ENCODE measurements at regions not wholly inside any gene's neighbourhood (a gene's known extent, or its start where the extent isn't known, plus 50 kb on each side); places are given as distances from the start of the nearest gene placed in this dataset.
"Not testable (repeated sequence)": the region's sequence is repeated elsewhere in the genome, so short reads cannot be mapped to it uniquely, and the experiment has no call there.

DNA sequence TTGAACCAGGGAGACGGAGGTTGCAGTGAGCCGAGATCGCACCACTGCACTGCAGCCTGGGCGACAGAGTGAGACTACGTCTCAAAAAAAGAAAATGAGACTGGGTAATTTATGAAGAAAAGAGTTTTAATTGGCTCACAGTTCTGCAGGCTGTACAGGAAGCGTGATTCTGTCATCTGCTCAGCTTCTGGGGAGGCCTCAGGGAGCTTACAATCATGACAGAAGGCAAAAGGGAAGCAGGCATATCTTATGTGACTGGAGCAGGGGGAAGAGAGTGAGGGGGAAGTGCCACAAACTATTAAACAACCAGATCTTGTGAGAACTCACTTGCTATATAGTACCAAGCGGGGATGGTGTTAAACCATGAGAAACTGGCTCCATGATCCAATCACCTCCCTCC is 1476.2 kb upstream of the DEFB115 start:
- H3K27ac Mint-ChIP-seq; H3K4me3 Mint-ChIP-seq; H3K27me3 Mint-ChIP-seq; H3K4me1 Mint-ChIP-seq (ENCODE audit: low read depth); DNase-seq; intact Hi-C loops (cut with micrococcal nuclease); H3K36me3 Mint-ChIP-seq; POLR2A ChIA-PET; CTCF ChIA-PET: not testable (repeated sequence)
- peaks cover 23% of the 10 kb centered on the region for H3K9me3 Mint-ChIP-seq

DNA sequence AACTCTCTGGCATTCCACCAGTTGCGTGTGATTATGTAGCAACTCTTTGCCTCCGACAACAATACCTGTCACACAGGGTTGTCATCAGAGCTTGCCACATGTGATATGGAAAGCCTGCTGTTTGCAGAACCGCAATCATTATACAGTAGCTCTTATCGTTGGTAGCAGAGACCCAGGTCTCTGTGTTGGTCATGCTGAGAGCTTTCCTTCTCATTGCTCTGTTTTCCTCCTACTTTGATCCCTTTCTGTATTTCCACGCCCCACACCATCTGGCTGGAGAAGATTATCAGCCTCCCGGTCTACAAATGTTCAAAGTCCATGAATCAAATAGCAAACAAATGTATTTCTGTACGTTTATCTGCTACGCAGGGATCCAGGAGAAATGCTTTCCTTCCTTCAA is 1475.6 kb upstream of the DEFB115 start:
- intact Hi-C loops (cut with micrococcal nuclease); H3K27me3 Mint-ChIP-seq; H3K27ac Mint-ChIP-seq; H3K36me3 Mint-ChIP-seq; DNase-seq; H3K4me1 Mint-ChIP-seq (ENCODE audit: low read depth); H3K4me3 Mint-ChIP-seq; POLR2A ChIA-PET; CTCF ChIA-PET: not testable (repeated sequence)
- H3K9me3 Mint-ChIP-seq: peaks cover 23% of the 10 kb centered on the region

DNA sequence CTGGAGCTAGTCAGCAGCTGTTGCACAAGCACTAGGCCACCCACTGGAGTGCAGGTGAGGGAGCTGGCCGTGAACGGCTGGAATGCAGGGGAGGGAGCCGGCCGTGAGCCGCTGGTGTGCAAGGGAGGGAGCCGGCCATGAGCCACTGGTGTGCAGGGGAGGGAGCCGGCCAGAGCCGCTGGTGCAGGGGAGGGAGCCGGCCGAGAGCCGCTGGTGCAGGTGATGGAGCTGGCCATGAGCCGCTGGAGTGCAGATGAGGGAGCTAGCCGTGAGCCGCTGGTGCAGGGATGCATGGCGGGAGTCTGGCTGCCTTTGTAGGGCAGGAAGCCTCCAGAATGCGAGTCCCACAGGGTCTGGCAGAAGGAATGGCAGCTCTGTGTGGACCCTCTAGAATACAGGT is 1470.0 kb upstream of the DEFB115 start:
- H3K4me1 Mint-ChIP-seq (ENCODE audit: low read depth); H3K36me3 Mint-ChIP-seq; H3K4me3 Mint-ChIP-seq; H3K27ac Mint-ChIP-seq; intact Hi-C loops (cut with micrococcal nuclease); POLR2A ChIA-PET; DNase-seq; CTCF ChIA-PET; H3K27me3 Mint-ChIP-seq: not testable (repeated sequence)
- H3K9me3 Mint-ChIP-seq: peaks cover 23% of the 10 kb centered on the region

- no peak overlapping the region for H3K27ac Mint-ChIP-seq
- H3K27me3 Mint-ChIP-seq: peaks cover 2% of the 10 kb centered on the region
- H3K4me1 Mint-ChIP-seq (ENCODE audit: low read depth): peaks cover 4% of the 10 kb centered on the region
- H3K4me3 Mint-ChIP-seq: no peak overlapping the region
- intact Hi-C loops (cut with micrococcal nuclease): no loop called here
- CTCF ChIA-PET: no interaction called here
- peaks cover 28% of the 10 kb centered on the region for H3K9me3 Mint-ChIP-seq
- no peaks in the 10 kb centered on the region for H3K36me3 Mint-ChIP-seq
- POLR2A ChIA-PET: no interaction called here
- no peak for DNase-seq
Measured at GRCh38 chr20:29790510-29790909, 1467.0 kb upstream of the DEFB115 start.

DNA sequence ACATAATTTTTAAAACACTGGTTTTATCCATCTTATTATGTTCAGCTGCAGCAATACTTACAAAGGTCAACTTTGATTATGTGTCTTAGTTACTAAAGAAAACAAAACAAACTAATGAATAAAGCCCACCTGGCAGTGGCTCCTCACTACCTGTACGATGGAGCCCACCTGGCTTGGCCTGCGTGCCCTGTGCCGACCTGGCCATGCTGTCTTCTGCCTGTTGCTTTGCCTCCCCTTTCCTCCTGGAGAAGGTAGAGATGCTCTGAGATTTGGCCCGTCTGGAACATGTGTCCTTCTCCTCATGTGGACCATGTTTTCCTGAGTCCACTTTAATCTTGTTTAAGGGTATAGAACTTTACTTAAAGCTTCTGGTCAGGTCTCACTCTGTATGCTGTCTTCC is 1426.0 kb upstream of the DEFB115 start:
- H3K36me3 Mint-ChIP-seq; H3K27ac Mint-ChIP-seq; H3K27me3 Mint-ChIP-seq; CTCF ChIA-PET; H3K4me1 Mint-ChIP-seq (ENCODE audit: low read depth); H3K9me3 Mint-ChIP-seq; DNase-seq; intact Hi-C loops (cut with micrococcal nuclease); H3K4me3 Mint-ChIP-seq; POLR2A ChIA-PET: not testable (repeated sequence)

- H3K27ac Mint-ChIP-seq; H3K4me3 Mint-ChIP-seq; H3K9me3 Mint-ChIP-seq; CTCF ChIA-PET; H3K36me3 Mint-ChIP-seq; H3K4me1 Mint-ChIP-seq (ENCODE audit: low read depth); DNase-seq; H3K27me3 Mint-ChIP-seq; intact Hi-C loops (cut with micrococcal nuclease); POLR2A ChIA-PET: not testable (repeated sequence)
Measured at GRCh38 chr20:29868014-29868413, 1389.5 kb upstream of the DEFB115 start.

- intact Hi-C loops (cut with micrococcal nuclease); CTCF ChIA-PET; DNase-seq; H3K9me3 Mint-ChIP-seq; H3K36me3 Mint-ChIP-seq; H3K27me3 Mint-ChIP-seq; H3K4me3 Mint-ChIP-seq; H3K27ac Mint-ChIP-seq; H3K4me1 Mint-ChIP-seq (ENCODE audit: low read depth); POLR2A ChIA-PET: not testable (repeated sequence)
Measured at GRCh38 chr20:29868688-29869087, 1388.8 kb upstream of the DEFB115 start.

DNA sequence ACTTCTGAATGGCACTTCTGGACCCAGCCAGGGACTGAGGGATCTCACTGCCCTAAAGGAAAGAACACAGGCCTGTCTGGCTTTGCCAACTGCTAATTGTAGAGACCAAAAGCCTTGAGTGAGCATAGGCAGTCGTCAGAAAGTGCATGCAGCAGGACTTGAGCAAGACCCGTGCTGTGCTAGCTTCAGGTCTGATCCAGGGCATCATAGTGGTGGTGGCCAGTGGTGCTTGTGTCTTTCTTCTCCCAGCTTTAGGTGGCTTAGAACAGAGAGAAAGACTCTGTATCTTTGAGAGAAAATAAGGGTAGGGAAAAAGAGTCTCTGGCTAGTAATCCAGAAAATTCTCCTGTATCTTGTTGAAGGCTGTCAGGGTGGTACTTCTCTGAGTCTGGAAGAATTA is 1385.6 kb upstream of the DEFB115 start:
- DNase-seq; POLR2A ChIA-PET; H3K36me3 Mint-ChIP-seq; H3K27ac Mint-ChIP-seq; CTCF ChIA-PET; intact Hi-C loops (cut with micrococcal nuclease); H3K4me3 Mint-ChIP-seq; H3K4me1 Mint-ChIP-seq (ENCODE audit: low read depth); H3K27me3 Mint-ChIP-seq: not testable (repeated sequence)
- H3K9me3 Mint-ChIP-seq: peaks cover 23% of the 10 kb centered on the region

DNA sequence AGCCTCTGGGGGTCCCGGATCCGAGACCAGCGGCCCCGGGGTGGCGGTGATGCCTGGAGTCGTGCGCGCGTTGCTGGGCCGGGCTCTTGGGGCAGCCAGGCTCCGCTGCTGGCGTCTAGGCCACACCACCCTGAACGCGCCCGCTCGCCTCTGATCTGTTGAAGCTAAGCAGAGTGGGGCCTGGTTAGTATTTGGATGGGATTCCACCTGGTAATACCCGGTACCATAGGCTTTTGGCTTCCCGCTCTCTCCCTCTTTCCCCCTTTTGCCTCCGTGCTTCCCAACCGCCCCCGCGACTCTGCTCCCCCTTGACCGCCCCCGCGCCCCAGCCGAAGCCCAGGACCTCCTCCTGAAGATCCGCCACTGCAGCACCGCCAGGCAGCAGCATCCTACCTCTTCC is 1383.5 kb upstream of the DEFB115 start:
- Mint-ChIP-seq H3K27ac (no peak overlapping the region), H3K9me3 (peaks cover 31% of the 10 kb centered on the region), H3K36me3 (peaks cover 1% of the 10 kb centered on the region), H3K4me3 (no peak overlapping the region), H3K4me1 (ENCODE audit: low read depth) (no peaks in the 10 kb centered on the region), H3K27me3 (no peaks in the 10 kb centered on the region)
- DNase-seq: peak; percentile 43
- ChIA-PET POLR2A (no interaction called here), CTCF (no interaction called here)
- intact Hi-C loops (cut with micrococcal nuclease): no loop called here

- ChIA-PET POLR2A (no interaction called here), CTCF (no interaction called here)
- no peaks in the 10 kb centered on the region for H3K4me1 Mint-ChIP-seq (ENCODE audit: low read depth)
- H3K27me3 Mint-ChIP-seq: no peaks in the 10 kb centered on the region
- peaks cover 32% of the 10 kb centered on the region for H3K9me3 Mint-ChIP-seq
- DNase-seq: no peak
- H3K27ac Mint-ChIP-seq: no peak overlapping the region
- H3K36me3 Mint-ChIP-seq: peaks cover 1% of the 10 kb centered on the region
- intact Hi-C loops (cut with micrococcal nuclease): no loop called here
- no peak overlapping the region for H3K4me3 Mint-ChIP-seq
Measured at GRCh38 chr20:29874476-29875202, 1382.8 kb upstream of the DEFB115 start.

GRCh38 chr20:29875321-29876083 is 1382.0 kb upstream of the DEFB115 start:
- H3K9me3 Mint-ChIP-seq: peaks cover 31% of the 10 kb centered on the region
- H3K36me3 Mint-ChIP-seq; H3K4me3 Mint-ChIP-seq; H3K4me1 Mint-ChIP-seq (ENCODE audit: low read depth); H3K27ac Mint-ChIP-seq; CTCF ChIA-PET; DNase-seq; intact Hi-C loops (cut with micrococcal nuclease); H3K27me3 Mint-ChIP-seq; POLR2A ChIA-PET: not testable (repeated sequence)

- H3K4me3 Mint-ChIP-seq; DNase-seq; H3K27me3 Mint-ChIP-seq; CTCF ChIA-PET; POLR2A ChIA-PET; H3K27ac Mint-ChIP-seq; H3K4me1 Mint-ChIP-seq (ENCODE audit: low read depth); H3K36me3 Mint-ChIP-seq; intact Hi-C loops (cut with micrococcal nuclease): not testable (repeated sequence)
- H3K9me3 Mint-ChIP-seq: peaks cover 33% of the 10 kb centered on the region
Measured at GRCh38 chr20:29876084-29876910, 1381.2 kb upstream of the DEFB115 start.
